UCSD-AML1 (cell line): ENCODE measurements at regions not wholly inside any gene's neighbourhood (a gene's known extent, or its start where the extent isn't known, plus 50 kb on each side); places are given as distances from the start of the nearest gene placed in this dataset.

ENCODE experiments used
- DNase-seq: peaks from one replicate; lab custom pipeline; 2025; ENCODE audit not compliant: unreplicated experiment; lab: John Stamatoyannopoulos, UW

DNA sequence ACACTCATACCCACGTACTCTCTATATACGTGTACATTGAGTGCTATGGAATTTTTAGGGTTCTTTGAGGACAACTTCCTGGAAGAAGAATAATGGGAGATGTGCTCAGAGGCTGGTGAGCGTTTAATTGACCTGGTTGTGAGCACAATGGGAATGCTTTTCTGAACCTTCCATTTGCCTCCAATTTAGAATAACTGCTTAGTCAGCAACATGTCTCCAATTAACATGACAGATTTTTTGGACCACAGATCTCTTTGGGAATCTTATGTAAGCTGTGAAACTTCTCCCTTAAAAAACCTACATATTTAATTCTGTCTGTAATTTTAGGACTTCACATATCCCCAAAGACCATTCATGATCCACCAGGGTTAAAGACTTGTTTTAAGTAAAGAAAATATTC is 166.7 kb upstream of the TNP1 start:
- DNase-seq, result no peak

DNA sequence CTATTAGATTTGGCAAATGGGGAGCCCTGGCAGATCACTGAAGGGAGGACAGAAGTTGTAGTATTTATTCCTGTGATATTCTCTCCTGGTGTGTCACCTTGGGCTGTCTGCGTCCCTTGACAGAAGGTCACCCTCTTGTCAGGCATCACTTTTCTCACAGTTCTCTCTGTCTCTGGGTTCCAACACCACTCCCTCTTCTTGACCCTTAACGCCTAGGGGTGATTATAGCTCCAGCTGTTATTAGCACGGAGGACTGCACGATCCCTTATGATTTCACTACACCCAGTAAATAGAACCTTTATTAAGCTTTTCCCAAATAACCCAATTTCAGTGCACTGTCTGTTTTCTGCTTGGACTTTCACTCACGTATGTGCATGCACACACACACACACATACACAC is 166.3 kb upstream of the TNP1 start:
- DNase-seq, result no peak

GRCh38 chr2:217023611-217024010 is 163.7 kb upstream of the TNP1 start:
- DNase-seq, result no peak

DNA sequence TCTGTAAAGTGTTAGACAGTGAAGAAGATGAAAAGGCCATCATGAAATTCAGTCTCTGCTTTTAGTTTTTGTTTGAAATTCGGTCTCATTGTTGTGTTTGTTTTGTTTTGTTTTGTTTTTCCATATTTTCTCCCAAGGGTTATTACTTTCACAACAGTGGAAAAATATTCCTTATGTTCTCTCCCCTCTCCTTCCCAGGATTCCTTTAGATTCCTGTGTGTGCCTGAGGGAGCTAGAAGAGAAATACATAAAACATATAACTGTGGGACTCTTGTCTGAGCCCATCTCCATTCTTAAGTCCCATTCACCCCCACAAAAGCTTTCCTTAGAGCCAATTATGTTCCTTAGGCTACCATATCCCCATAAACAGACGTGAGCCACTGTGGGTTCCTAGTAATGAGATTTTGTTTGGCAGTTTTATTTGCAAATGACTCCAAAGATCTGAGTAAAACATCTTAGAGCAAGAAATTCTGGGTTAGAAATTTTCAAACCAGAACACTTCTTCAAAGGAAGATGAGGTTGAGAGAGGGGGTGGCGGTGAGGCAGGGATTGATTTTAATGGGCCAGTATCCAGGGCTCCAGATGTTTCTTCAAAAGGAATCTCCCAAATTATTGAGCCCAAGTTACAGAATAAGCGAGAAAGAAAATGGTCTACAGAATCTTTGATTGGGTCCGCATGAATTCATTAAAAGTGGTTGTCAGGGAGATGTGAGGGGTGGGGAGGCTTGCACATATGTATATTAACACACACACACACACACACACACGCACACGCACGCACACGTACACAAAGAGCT is 157.8 kb upstream of the TNP1 start:
- no peak for DNase-seq

DNA sequence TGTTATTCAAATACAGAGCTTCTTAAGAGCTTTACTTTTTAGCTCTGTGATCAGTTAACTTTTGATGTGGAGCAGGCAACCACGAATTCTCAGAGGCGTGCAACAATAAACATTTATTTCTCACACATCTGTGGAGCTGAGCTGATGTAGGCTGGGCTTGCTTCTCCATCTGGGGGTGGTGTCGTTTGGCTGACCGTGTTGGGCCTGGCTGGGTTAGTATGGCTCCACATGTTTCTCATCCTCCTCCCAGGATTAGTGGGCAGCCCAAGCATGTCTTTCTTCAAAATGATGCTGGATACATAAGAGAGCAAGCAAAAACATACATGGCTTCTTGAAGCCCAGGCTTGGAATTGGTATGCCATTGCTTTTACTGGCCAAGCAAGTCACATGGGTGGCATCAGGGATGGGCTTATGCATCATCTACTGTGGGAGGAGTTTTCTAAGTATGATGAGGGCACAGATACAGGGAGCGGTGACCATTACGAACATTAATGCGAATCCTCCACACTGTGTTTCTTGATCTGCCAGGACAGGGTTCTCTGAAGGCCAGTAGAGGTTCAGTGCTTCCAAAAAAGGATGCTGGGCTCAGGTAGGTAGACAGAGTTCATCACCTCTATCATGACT is 157.0 kb upstream of the TNP1 start:
- no peak for DNase-seq

- DNase-seq, result no peak
Measured at GRCh38 chr2:217014328-217015105, 154.7 kb upstream of the TNP1 start.

DNA sequence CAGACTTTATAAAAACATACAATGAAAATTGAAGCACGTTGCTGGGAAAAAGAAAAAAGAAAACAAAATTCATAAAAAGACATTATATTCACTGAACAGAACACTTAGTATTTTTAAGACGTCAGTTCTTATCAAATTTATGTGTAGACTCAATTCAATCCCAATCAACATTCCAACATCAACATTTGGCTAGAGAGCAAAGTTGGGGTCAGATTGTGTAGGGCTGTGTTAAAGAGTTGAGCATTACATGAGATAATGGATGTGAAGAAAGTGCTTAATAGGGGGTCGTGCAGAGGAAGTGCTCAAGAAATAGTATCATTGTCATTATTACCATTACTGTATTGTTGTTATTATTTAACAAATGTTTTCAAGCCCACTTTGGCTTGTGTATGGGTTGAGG is 154.1 kb upstream of the TNP1 start:
- DNase-seq, result no peak

GRCh38 chr2:217011576-217011975 is 151.7 kb upstream of the TNP1 start:
- DNase-seq, result no peak

DNA sequence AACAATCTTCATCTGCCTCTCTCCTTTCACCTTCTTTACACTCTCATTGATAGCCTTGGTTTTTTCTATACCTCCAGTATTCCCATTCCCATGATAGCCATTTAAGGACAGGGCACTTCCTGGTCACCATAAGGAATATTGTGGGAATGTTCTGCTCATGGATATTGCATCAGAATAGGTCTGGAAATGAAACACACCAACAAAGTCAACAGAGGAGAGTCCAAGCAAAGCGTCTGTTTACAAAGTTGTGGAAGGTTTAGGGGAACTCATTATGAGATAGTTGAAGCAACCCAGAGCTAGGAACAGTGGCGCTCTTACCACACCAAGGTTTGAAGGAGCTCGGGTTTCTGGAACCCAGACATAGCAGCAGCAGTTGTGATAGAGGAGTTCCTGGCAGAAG is 150.3 kb upstream of the TNP1 start:
- DNase-seq, result no peak

GRCh38 chr2:217008794-217009193 is 148.9 kb upstream of the TNP1 start:
- DNase-seq, result no peak

- DNase-seq, result no peak
Measured at GRCh38 chr2:217006217-217006616, 146.4 kb upstream of the TNP1 start.

DNA sequence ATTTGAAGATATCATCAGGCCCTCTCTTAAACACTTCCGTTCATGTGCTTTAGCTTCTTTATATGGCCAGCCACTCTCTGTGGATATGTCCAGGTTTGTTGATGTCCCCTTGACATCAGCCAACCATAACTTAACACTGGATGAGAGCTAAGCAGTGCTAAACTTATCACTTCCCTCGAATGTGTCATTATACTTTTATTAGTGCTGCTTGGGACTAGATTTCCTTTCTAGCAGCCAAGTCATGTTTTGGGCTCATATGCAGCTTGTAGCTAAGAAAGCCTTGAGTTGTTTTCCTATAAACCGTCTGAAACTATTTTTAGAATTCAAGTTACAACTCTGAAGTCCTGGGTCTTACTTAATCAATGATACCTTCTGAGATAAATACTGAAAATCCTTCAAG is 144.8 kb upstream of the TNP1 start:
- no peak for DNase-seq

GRCh38 chr2:217001740-217002139 is 141.9 kb upstream of the TNP1 start:
- no peak for DNase-seq

DNA sequence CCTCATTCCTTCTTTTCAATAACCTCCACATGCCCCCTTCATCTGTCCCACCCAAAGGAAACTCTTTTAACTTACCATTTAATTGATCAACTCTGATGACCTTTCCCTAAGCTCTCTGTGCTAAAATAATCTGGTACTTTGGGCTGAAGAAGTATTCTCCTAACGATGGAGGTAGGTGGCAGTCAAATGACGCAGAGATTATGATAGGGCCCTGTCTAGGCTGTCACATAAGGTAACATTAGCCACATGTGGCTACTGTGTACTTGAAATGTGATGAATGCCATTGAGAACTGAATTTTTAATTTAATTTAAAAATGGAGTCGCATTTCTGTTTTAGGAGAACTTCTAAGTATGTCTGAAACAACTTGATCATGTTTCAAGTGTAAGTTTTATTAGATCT is 140.5 kb upstream of the TNP1 start:
- no peak for DNase-seq

DNA sequence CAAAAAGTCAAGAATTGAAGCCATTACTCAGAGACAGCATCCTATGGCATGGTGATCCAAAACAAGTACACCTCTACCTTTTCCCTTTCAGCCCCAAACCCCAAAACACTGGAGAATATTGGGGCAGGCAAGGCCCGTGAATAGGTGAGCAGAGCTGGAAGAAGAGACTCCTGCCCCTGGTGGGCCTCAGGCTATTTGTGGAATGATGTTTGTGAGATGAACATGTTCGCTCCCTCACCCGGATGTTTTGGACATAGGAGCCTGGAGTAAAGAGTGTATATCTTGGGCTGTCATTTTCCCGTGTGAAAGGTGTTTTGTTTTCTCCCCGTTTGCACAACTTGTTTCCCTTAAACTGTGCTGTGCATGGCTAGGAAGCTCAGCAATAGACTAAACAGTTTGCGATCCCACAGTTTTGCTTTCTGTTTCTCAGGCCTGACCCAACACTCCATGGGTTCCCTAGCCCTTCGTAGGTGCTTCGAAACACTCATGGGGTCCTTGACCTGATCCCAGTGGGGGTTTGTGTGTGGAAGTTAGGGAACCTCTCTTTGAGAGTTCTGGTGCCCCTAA is 136.5 kb upstream of the TNP1 start:
- no peak for DNase-seq

- DNase-seq, result no peak
Measured at GRCh38 chr2:216994353-216994854, 134.5 kb upstream of the TNP1 start.

- no peak for DNase-seq
Measured at GRCh38 chr2:216992056-216992675, 132.3 kb upstream of the TNP1 start.

DNA sequence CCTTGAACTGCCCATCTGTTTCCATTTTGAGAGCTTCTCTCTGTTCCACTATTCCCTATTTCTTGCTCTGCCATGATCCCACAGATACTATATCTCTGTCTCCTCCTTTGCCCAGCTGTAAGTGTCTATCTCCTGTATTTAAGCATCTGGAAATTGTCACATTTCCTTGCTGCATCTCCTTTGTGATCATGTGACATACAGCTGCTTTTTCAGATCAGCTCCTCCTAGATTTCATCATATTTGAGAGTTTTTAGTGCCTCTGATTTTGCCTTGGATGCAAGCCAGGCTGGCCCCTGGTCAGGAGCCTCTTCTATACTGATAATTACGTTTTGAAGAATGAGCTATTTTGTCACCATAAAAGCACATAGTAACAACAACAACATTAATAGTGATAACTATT is 131.7 kb upstream of the TNP1 start:
- DNase-seq, result no peak

DNA sequence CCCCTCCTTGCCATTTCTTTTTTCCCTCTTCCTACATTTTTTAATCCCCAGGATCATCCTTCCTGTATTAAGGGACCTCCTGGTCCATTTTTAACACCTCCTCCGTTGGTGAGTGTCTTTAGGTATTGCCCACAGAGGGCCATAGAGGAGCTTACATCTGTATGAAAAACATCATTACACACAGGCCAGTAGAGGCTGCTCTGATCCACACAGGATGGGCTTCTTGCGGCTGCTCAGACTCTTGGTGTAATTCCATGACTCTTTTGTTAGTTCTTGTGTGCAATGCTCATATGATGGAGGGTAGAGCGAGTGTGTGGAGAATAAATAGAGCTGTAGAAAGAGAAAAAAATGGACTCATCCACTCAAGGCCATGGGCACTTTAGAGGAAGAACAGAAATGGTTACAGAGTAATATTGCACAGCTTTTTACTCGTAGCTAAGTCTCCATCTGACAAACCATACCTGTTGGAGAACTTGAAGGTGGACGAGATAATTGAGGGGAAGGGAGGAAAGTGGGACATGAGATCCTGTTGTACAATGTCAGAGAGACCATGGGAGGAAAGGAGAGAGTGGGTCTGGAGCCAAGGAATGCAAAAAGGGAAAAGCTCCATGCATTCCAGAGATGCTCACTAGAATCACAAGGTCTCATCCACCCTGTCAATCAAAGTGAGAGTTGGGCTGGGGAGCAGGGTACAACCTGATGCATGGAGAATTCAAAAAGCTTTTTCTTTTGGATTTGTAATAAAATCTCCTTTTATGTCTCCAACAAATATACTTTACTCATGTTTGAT is 129.7 kb upstream of the TNP1 start:
- no peak for DNase-seq

- no peak for DNase-seq
Measured at GRCh38 chr2:216987252-216987821, 127.5 kb upstream of the TNP1 start.
